AG04450 (cell line): ENCODE measurements at regions not wholly inside any gene's neighbourhood (a gene's known extent, or its start where the extent isn't known, plus 50 kb on each side); places are given as distances from the start of the nearest gene placed in this dataset.

Source experiments
- CTCF ChIA-PET: fragments of 300-600, 350-600 bp; formaldehyde crosslinking; extraction: SDS; loops from one replicate; lab custom pipeline; 2022; ENCODE audit warnings: antibody characterized with exemption, inconsistent platforms; lab: Charles Lee
- POLR2A ChIA-PET: fragments of 350-600 bp; formaldehyde crosslinking; extraction: SDS; loops from one replicate; lab custom pipeline; 2021; ENCODE audit warnings: antibody characterized with exemption, inconsistent platforms; lab: Yijun Ruan, JAX
- DNase-seq: peaks from one replicate; pipeline ENCODE4 v3.0.0-alpha.2; 2011; ENCODE audit warnings: low read depth, low spot score
- H3K27ac ChIP-seq: one replicate; pipeline ENCODE4 v1.5.1; 2012; ENCODE audit warnings: low read depth, low read length, control low read depth
- H3K27me3 ChIP-seq: one replicate; pipeline ENCODE4 v1.6.0; 2012; ENCODE audit warnings: low read length; ENCODE audit not compliant: control insufficient read depth, insufficient read depth
- H3K4me3 ChIP-seq: 2 replicates; pipeline ENCODE4 v1.5.1; 2011; ENCODE audit warnings: mild to moderate bottlenecking, low read depth, low read length, control low read depth
- H3K9me3 ChIP-seq: 2 replicates; pipeline ENCODE4 v1.5.1; 2012; ENCODE audit warnings: low read length; ENCODE audit not compliant: control insufficient read depth, insufficient read depth
- TF ChIP-seq, protein P1 (sequence below): IDR thresholded peaks from 2 replicates; pipeline ENCODE4 v1.5.1; 2011; ENCODE audit warnings: low read depth, low read length, control low read depth, inconsistent platforms

DNA sequence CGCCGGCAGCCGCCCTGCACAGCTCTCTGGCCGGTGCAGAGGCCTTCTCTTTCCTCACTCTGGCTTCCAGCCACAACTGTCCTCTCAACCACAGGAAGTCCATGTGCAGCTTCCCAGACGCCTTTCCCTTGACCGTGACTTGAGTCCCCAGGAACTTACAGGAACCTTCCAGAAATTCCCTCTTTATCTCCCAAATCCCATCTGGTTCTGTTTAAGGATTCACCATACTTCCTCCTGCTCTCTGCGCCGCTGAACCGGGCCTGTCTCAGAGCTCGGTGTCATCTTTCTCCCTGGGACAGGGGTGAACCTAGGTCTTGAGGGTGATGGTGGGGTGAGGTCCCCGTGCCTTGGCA is 65.2 kb upstream of the ZNF469 start:
- no peak overlapping the region for H3K27ac ChIP-seq
- POLR2A ChIA-PET: interaction anchor here (0.7 kb wide), 1 partner anchor 66 kb away, joined by 3 read pairs; no protein-coding TSS in a partner anchor
- TF ChIP-seq, protein P1, sequence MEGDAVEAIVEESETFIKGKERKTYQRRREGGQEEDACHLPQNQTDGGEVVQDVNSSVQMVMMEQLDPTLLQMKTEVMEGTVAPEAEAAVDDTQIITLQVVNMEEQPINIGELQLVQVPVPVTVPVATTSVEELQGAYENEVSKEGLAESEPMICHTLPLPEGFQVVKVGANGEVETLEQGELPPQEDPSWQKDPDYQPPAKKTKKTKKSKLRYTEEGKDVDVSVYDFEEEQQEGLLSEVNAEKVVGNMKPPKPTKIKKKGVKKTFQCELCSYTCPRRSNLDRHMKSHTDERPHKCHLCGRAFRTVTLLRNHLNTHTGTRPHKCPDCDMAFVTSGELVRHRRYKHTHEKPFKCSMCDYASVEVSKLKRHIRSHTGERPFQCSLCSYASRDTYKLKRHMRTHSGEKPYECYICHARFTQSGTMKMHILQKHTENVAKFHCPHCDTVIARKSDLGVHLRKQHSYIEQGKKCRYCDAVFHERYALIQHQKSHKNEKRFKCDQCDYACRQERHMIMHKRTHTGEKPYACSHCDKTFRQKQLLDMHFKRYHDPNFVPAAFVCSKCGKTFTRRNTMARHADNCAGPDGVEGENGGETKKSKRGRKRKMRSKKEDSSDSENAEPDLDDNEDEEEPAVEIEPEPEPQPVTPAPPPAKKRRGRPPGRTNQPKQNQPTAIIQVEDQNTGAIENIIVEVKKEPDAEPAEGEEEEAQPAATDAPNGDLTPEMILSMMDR: no peak

GRCh38 chr16:88318051-88318450 is 64.7 kb upstream of the ZNF469 start:
- H3K4me3 ChIP-seq: no peak overlapping the region
- peaks cover 24% of the 10 kb centered on the region for H3K9me3 ChIP-seq
- POLR2A ChIA-PET: no interaction called here
- CTCF ChIA-PET: no interaction called here
- no peaks in the 10 kb centered on the region for H3K27me3 ChIP-seq
- TF ChIP-seq, protein P1: no peak
- H3K27ac ChIP-seq: no peak overlapping the region
- DNase-seq: no peak

More for the DNA sequence above, 65.2 kb upstream of the ZNF469 start:
- no peak for DNase-seq
- peaks cover 28% of the 10 kb centered on the region for H3K9me3 ChIP-seq
- CTCF ChIA-PET: no interaction called here
- no peaks in the 10 kb centered on the region for H3K27me3 ChIP-seq
- no peak overlapping the region for H3K4me3 ChIP-seq

- CTCF ChIA-PET: no interaction called here
These were observed 64.2 kb upstream of the ZNF469 start for GRCh38 chr16:88318521-88318920.

GRCh38 chr16:88319116-88319965 is 63.4 kb upstream of the ZNF469 start:
- no peak overlapping the region for H3K4me3 ChIP-seq
- H3K9me3 ChIP-seq: peaks cover 33% of the 10 kb centered on the region
- ChIA-PET POLR2A (no interaction called here), CTCF (no interaction called here)
- DNase-seq: no peak
- no peak overlapping the region for H3K27ac ChIP-seq
- H3K27me3 ChIP-seq: no peaks in the 10 kb centered on the region
- TF ChIP-seq, protein P1: no peak

More at GRCh38 chr16:88318521-88318920, 64.2 kb upstream of the ZNF469 start:
- Histone ChIP-seq H3K4me3 (no peak overlapping the region), H3K9me3 (peaks cover 25% of the 10 kb centered on the region), H3K27ac (no peak overlapping the region), H3K27me3 (no peaks in the 10 kb centered on the region)
- TF ChIP-seq, protein P1: no peak
- POLR2A ChIA-PET: no interaction called here
- no peak for DNase-seq

DNA sequence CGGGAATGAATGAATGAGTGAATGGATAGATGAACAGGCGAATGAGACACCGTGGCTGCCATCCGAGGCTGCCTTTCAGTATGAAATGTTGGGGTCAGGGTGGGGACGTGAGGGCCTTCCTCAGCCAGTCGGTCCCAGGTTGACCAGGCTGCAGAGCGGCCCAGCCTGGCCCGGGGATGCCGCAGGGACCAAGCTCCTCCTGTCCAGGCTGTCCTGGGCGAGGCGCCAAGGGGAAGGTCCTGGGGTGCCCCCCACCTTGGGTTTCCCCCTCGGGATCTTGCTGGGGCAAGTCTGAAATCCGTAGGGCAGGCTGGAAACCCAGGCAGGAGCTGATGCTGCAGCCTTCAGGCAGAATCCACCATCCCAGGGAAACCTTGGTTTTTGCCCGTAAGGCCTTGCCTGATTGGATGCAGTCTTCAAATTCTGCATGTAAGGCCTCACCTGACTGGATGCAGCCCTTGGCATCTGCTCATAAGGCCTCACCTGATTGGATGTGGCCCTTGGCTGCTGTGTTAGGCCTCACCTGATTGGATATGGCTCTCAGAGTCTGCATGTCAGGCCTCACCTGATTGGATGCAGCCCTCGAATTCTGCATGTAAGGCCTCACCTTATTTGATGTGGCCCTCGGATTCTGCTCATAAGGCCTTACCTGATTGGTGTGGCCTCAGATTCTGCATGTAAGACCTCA is 61.7 kb upstream of the ZNF469 start:
- H3K4me3 ChIP-seq: no peak overlapping the region
- DNase-seq: no peak
- H3K9me3 ChIP-seq: peaks cover 34% of the 10 kb centered on the region
- ChIA-PET POLR2A (no interaction called here), CTCF (no interaction called here)
- TF ChIP-seq, protein P1: no peak
- H3K27me3 ChIP-seq: no peaks in the 10 kb centered on the region
- H3K27ac ChIP-seq: no peak overlapping the region
